RPMI7951 (cell line): ENCODE measurements at regions not wholly inside any gene's neighbourhood (a gene's known extent, or its start where the extent isn't known, plus 50 kb on each side); places are given as distances from the start of the nearest gene placed in this dataset.
A peak's percentile ranks its signal among the peaks of the same experiment; 100 is the strongest.
"Not testable (repeated sequence)": the region's sequence is repeated elsewhere in the genome, so short reads cannot be mapped to it uniquely, and the experiment has no call there.

Experiments
- DNase-seq: peaks from one replicate; pipeline ENCODE4 v3.0.0-alpha.2; 2012; ENCODE audit warnings: low read depth

- DNase-seq = no peak
Observed at GRCh38 chr5:25399878-25400480, 755.2 kb upstream of the CDH10 start.

GRCh38 chr5:25393957-25394356 lies 749.2 kb upstream of the CDH10 start:
- no peak for DNase-seq

- no peak for DNase-seq
Observed at GRCh38 chr5:25393256-25393655, 748.5 kb upstream of the CDH10 start.

- no peak for DNase-seq
Observed at GRCh38 chr5:25387953-25388352, 743.2 kb upstream of the CDH10 start.

GRCh38 chr5:25362799-25363198 lies 718.0 kb upstream of the CDH10 start:
- peak; percentile 67 for DNase-seq

- no peak for DNase-seq
Observed at GRCh38 chr5:25358919-25359318, 714.1 kb upstream of the CDH10 start.

DNA sequence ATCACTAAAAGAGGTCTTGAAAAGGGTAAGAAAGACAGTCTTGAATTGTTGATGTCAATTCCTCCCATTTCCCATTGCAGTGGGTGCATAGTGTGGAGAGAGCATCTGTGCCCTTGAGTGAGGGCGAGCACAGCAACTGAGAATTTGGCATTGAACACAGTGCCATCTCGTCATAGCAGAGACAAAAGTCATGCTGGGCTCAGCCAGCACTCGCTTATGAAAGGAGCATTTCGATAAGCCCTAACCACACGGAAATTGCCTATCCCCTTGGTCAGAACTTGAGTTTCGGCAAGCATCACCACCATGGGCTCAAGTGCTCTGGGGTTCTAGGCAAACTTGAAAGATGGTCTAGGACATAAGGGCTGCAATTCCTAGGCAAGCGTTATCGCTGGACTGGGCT lies 712.8 kb upstream of the CDH10 start:
- no peak for DNase-seq

DNA sequence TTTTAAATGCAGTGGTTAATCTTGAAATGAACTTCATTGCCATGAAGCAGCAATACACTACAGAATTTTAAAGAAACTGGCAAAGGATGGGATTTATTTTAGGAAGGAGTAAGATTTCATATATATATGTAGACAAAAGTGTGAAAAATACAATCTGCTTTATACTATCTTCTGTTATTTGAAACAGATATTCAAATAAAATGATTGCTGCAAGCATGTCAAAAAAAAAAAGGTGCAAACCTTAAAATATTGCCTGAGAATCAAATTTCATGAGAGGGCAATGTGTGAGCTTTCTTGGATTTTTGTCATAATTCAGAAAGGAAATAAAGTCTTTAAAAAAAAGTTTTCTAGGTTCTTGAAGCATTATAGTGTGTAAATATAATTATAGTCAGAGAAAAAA lies 705.0 kb upstream of the CDH10 start:
- DNase-seq = no peak

DNA sequence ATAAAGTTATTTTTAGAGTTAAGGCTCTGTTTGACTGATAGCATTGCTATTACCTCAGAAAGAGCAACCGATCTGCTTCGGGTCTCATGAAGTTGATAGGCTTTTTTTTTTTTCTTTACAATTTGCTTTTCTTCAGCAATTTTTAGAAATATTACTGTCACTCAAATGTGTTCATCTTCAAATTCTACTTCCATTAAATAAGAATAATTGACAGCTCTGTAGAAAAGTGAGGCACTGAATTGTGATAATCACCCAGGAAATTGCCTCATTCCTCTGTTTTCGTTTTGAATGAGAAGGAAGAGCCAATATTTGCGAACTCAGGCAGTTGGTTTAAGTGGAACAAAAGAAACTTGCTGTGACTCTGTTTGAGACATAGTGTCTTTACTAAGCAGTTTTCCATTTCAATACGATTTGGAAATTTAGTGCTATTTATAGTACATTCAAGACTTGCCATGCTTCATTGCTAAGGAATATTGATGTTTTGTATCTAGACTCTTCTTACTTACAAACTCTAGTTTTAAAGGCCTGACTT lies 700.5 kb upstream of the CDH10 start:
- DNase-seq = no peak

DNA sequence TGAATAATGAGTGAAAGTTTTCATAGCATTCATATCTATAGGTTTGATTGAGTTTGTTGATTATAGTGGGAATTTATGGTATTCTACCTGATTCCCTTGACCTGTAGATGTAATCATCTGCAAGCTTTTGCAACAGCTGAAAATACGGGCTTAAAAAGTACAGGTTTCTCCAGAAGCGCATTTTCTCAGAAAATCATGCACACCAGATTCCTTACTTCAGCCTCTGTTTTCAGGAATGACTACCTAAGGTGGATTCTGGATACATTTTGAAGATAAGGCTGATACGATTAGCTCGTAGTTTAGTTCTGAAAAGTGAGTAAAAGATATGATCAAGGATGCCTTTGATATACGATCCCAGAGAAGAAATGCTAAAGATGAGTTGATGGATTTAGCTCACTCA lies 694.8 kb upstream of the CDH10 start:
- no peak for DNase-seq

DNA sequence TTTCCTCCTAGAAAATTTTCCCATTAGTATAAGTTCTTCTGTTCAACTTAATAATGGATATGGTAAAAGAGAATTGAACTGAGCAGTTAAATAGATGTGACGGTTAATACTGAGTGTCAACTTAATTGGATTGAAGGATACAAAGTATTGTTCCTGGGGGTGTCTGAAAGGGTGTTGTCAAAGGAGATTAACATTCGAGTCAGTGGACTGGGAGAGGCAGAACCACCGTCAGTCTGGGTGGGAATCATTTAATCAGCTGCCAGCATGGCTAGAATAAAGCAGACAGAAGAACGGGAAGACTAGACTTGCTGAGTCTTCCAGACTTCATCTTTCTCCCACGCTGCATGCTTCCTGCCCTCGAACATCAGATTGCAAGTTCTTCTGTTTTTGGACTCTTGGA lies 689.6 kb upstream of the CDH10 start:
- DNase-seq = no peak

GRCh38 chr5:25330721-25331120 lies 685.9 kb upstream of the CDH10 start:
- no peak for DNase-seq

GRCh38 chr5:25327172-25327571 lies 682.4 kb upstream of the CDH10 start:
- DNase-seq = no peak

GRCh38 chr5:25301836-25302235 lies 657.1 kb upstream of the CDH10 start:
- DNase-seq = no peak

DNA sequence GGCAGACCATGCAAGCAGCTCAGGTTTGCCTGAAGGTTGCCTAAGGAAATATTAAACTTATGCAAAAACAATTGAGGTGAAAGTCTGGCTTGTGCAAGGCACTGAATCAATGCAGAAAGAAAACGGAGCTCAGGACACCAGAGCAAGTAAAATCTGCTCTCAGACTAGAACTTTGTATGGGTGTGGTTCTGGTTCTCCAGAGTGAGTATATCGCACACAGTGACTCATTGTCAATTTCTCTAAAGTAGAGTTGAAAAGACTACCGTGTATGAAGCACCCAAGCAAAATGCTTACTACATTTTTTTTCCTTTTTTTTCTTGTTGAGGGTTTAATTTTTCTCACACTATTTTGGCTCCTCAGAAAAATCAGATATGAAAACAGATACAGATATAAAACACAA lies 650.3 kb upstream of the CDH10 start:
- peak; percentile 3 for DNase-seq

GRCh38 chr5:25289766-25290165 lies 645.0 kb upstream of the CDH10 start:
- not testable (repeated sequence) for DNase-seq

DNA sequence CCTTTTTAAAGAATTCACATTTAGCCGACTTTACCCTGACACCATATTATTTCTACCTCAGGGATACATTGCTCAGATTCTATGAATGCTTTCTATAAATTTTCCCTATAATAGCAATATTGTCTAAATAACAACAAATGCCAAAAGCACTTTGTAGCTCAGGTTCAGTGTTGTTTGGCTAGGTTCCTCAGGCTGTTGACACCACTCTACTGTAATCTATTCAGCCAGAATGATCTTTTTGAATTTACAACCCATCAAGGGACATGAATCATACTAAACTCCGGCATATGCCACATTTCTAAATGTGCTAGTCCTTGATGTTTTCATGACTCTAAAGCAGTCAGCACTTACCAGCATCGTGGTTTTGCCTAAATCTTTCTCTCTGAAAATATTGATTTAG lies 641.5 kb upstream of the CDH10 start:
- no peak for DNase-seq

GRCh38 chr5:25285136-25285535 lies 640.4 kb upstream of the CDH10 start:
- DNase-seq = no peak

GRCh38 chr5:25263507-25263906 lies 618.7 kb upstream of the CDH10 start:
- DNase-seq = not testable (repeated sequence)

DNA sequence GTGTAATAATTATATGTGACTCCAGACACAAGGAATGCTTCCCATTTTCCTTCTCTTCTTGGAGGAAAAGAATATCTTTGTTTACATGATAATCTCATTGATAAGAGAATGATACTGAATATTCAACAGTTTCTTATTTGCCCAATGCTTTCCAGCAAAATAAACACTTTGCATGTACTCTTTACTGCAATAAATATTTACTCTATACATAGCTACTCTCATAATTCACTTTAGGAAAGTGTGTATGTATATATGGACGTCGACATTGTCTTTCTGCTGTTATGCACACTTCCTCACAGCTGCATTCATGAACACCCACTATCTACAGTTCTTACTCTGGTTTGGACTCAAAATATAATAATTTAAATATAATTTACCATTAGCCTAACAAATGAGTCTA lies 617.4 kb upstream of the CDH10 start:
- no peak for DNase-seq

DNA sequence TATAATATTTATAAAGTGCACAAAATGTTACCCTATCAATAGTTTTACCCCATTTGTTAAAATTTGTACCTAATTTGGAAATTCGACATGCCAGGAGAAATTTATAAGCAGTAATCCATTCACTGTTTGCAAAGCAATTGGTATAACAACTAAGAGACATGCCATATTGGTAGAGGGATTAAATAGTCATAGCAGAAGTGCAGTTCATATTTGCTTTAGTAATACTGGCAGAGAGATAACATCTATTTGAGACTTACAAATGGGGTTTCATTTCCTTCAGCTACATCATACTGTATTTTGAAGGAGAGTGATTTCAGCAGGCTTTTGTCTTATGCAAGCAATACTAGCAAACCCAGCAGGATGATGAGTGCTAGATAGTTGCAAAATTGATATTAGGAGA lies 610.4 kb upstream of the CDH10 start:
- no peak for DNase-seq

DNA sequence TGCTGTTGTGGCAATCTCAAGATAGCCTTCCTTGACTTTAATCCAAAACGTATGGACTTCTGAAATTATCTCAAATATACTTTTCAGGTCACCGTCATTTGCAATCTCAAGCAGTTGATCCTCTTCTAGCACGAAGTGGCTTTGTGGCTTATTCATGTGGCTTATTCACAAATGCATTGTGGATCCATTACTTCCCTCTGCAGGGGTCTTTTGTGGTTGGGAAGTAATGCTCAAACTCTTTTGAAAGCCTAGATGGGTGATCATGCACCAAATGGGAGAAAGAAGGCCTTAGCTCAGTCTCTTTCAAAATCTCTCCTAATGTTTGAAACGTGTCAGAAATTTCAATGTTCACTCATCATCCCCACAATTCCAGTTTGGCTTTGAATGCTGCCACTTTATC lies 597.2 kb upstream of the CDH10 start:
- no peak for DNase-seq

GRCh38 chr5:25238720-25239119 lies 593.9 kb upstream of the CDH10 start:
- not testable (repeated sequence) for DNase-seq

DNA sequence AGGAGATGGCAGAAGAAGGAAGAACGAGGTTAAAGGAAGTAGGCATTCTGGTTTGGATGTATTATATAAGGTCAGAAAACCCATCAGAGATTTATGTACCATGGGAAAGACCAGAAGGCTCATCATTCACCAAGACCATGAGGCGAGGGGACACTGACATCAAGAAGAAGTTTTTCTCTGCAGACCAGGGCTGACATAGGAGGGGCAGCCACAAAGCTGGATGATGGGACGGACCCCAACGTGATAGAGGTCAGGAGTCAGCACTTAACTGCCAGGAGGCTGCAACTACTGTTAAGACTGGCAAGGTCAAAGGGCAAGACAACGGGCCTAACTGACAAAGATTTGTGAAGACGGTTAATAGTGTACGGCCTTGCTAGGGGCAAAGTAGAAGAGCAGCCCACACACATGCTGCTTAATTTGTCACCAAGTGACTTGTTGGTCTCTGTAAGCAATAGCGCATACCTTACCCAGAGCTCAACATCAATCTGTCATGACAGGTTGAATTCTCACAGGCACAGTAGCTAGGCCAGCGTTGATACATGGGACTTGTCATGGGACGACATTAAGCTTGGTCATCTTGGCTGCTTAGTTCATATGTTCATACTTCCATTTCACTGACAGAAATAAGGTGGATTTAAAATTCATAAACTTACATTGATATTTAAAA lies 579.7 kb upstream of the CDH10 start:
- no peak for DNase-seq
